GM12878 (cell line): ENCODE measurements at regions not wholly inside any gene's neighbourhood (a gene's known extent, or its start where the extent isn't known, plus 50 kb on each side); places are given as distances from the start of the nearest gene placed in this dataset.

Source experiments
- ATAC-seq: fragments of 200-7000 bp; cut with Tn5 transposase; 3 replicates; pipeline ENCODE4 v1.9.1; 2020; ENCODE audit warnings: mild to moderate bottlenecking, moderate library complexity
- BruUV-seq: library from RNA; stranded (reverse); fragments of 400-500 nt; replicated peaks from 2 replicates; lab custom pipeline; 2021; lab: Mats Ljungman, UMichigan
- CTCF ChIA-PET: fragments of 300-600 bp; sonication (Branson Sonifier 250); formaldehyde crosslinking; extraction: SDS; loops from one replicate; lab custom pipeline; 2021; ENCODE audit warnings: inconsistent platforms; lab: Yijun Ruan, JAX
- POLR2A ChIA-PET: fragments of 350-600 bp; formaldehyde crosslinking; extraction: SDS; loops from one replicate; lab custom pipeline; 2021; ENCODE audit warnings: inconsistent platforms; lab: Charles Lee
- RAD21 ChIA-PET: fragments of 300-600 bp; sonication (Branson Sonifier 250); formaldehyde crosslinking; loops from one replicate; lab custom pipeline; 2023; ENCODE audit warnings: antibody characterized with exemption; ENCODE audit not compliant: unreplicated experiment; lab: Charles Lee
- SMC1A ChIA-PET: fragments of 300-600 bp; sonication (Branson Sonifier 250); formaldehyde crosslinking; loops from one replicate; lab custom pipeline; 2023; ENCODE audit not compliant: unreplicated experiment, uncharacterized antibody; lab: Charles Lee
- DNase-seq: peaks from one replicate; pipeline ENCODE4 v3.0.0-alpha.2; 2011; ENCODE audit warnings: low read depth, low spot score
- FAIRE-seq: peaks from 3 replicates; lab custom pipeline; 2011; peaks lifted over from hg19 to GRCh38; lab: Jason Lieb, UNC
- H2AFZ ChIP-seq: 2 replicates; pipeline ENCODE4 v1.6.0; 2011; ENCODE audit warnings: low read depth, low read length, control low read depth; ENCODE audit not compliant: control insufficient read depth
- H3K27ac ChIP-seq: 2 replicates; pipeline ENCODE4 v1.5.1; 2011; ENCODE audit warnings: control low read depth; ENCODE audit not compliant: control insufficient read depth, insufficient read depth
- H3K27me3 ChIP-seq, 2 experiments: replicated peaks in 1 of 2; 2 replicates each; pipeline versions ENCODE4 v1.6.0 to v1.6.1; 2011; ENCODE audit warnings: low read length in 1 of 2; ENCODE audit not compliant: control insufficient read depth in 2 of 2, insufficient read depth in 2 of 2
- H3K36me3 ChIP-seq, 2 experiments: 2 replicates each; pipeline ENCODE4 v1.5.1; 2011; ENCODE audit warnings: low read length in 1 of 2; ENCODE audit not compliant: control insufficient read depth in 2 of 2, insufficient read depth in 2 of 2
- H3K4me1 ChIP-seq: 2 replicates; pipeline ENCODE4 v1.6.1; 2011; ENCODE audit warnings: mild to moderate bottlenecking, low read length, moderate library complexity, mixed read lengths; ENCODE audit not compliant: control insufficient read depth, insufficient read depth
- H3K4me2 ChIP-seq: 2 replicates; pipeline ENCODE4 v1.6.0; 2011; ENCODE audit warnings: control low read depth; ENCODE audit not compliant: control insufficient read depth, insufficient read depth
- H3K4me3 ChIP-seq: fragments of 200-600 bp; sonication (generic); 2 replicates; pipeline ENCODE4 v1.5.1; 2016
- H3K79me2 ChIP-seq: 2 replicates; pipeline ENCODE4 v1.6.0; 2011; ENCODE audit warnings: low read length; ENCODE audit not compliant: control insufficient read depth, insufficient read depth
- H3K9ac ChIP-seq: 2 replicates; pipeline ENCODE4 v1.8.0; 2011; ENCODE audit warnings: low read length, control low read depth, mixed read lengths; ENCODE audit not compliant: control insufficient read depth, insufficient read depth
- H3K9me3 ChIP-seq: replicated peaks from 3 replicates; pipeline ENCODE4 v1.5.1; 2011; ENCODE audit warnings: mild to moderate bottlenecking, low read length; ENCODE audit not compliant: control insufficient read depth, insufficient read depth
- H4K20me1 ChIP-seq: 2 replicates; pipeline ENCODE4 v1.6.0; 2011; ENCODE audit not compliant: control insufficient read depth, insufficient read depth
- BCL11A ChIP-seq: IDR thresholded peaks from 2 replicates; pipeline ENCODE4 v1.6.1; 2011; ENCODE audit warnings: low read depth, low read length
- EZH2 ChIP-seq: IDR thresholded peaks from 2 replicates; pipeline ENCODE4 v1.6.1; 2012; ENCODE audit warnings: low read depth, mild to moderate bottlenecking, control low read depth, inconsistent platforms, low read length, borderline replicate concordance; ENCODE audit not compliant: control insufficient read depth
- RAD21 ChIP-seq: IDR thresholded peaks from 2 replicates; pipeline ENCODE4 v1.6.1; 2011; ENCODE audit warnings: mild to moderate bottlenecking, low read depth, low read length, moderate library complexity; ENCODE audit not compliant: insufficient read depth
- SPI1 ChIP-seq: IDR thresholded peaks from 2 replicates; pipeline ENCODE4 v1.6.1; 2011; ENCODE audit warnings: low read depth, mild to moderate bottlenecking, low read length, moderate library complexity, borderline replicate concordance; ENCODE audit not compliant: insufficient read depth
- SUPT20H ChIP-seq: IDR thresholded peaks from 2 replicates; pipeline ENCODE4 v1.6.1; 2011; ENCODE audit warnings: low read depth, mild to moderate bottlenecking, low read length, moderate library complexity, borderline replicate concordance; ENCODE audit not compliant: control insufficient read depth
- TCF3 ChIP-seq: IDR thresholded peaks from 2 replicates; pipeline ENCODE4 v1.6.1; 2012; ENCODE audit warnings: low read depth, mild to moderate bottlenecking, low read length, borderline replicate concordance; ENCODE audit not compliant: insufficient read depth
- WRNIP1 ChIP-seq: IDR thresholded peaks from 2 replicates; pipeline ENCODE4 v1.6.1; 2011; ENCODE audit warnings: low read depth, low read length, improper control_type of control experiment, borderline replicate concordance
- whole genome bisulfite sequencing: methylation state at CpG from one replicate; pipeline ENCODE4 v1.1.6; 2016; ENCODE audit warnings: low lambda C conversion rate; ENCODE audit not compliant: insufficient replicate concordance, insufficient coverage; ENCODE audit errors: missing lambda C conversion rate; 5-methylcytosine and 5-hydroxymethylcytosine counted together
- in situ Hi-C: fragments of 300-500 bp; cut with MboI; formaldehyde crosslinking; loops from 9 replicates; pipeline ENCODE4 v1.14.3; 2018; ENCODE audit warnings: mixed read lengths
- intact Hi-C: fragments of 100-400 bp; cut with micrococcal nuclease; formaldehyde crosslinking; loops from one replicate; pipeline ENCODE4 v1.14.2; 2022; ENCODE audit not compliant: unreplicated experiment
- TF ChIP-seq, protein P1 (sequence below): fragments of 450-650 bp; IDR thresholded peaks from 2 replicates; pipeline ENCODE4 v1.6.1; 2016; ENCODE audit warnings: mild to moderate bottlenecking, moderate library complexity, borderline replicate concordance
- TF ChIP-seq, protein P2 (sequence below): fragments of 150-350 bp; IDR thresholded peaks from 2 replicates; pipeline ENCODE4 v1.6.1; 2016; ENCODE audit warnings: low read depth, low read length

DNA sequence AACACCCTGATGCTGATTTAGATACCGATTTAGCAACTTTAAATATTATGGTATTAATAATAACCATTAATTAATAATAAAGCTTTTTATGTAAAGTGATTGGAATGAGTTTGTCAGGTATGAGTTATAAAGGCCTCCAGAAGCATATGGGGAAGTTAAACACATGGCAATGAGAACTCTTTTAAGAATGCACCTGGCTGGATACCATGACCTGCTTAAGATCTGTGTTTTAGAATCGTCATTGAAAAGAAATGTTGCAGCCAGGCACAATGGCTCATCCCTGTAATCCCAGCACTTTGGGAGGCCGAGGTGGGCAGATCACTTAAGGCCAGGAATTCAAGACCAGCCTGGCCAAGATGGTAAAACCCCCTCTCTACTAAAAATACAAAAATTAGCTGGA, 197.5 kb downstream of the SOX4 start:
- ChIA-PET RAD21 (no interaction called here), CTCF (no interaction called here), POLR2A (no interaction called here), SMC1A (interaction anchor here (0.7 to 1.3 kb wide), 3 partner anchors 11 to 474 kb away, joined by 3 to 4 read pairs (median 3); no protein-coding TSS in a partner anchor)
- Histone ChIP-seq H3K4me2 (no peak overlapping the region), H3K27ac (no peak overlapping the region), H2AFZ (no peak overlapping the region), H4K20me1 (no peaks in the 10 kb centered on the region), H3K4me3 (no peak overlapping the region), H3K79me2 (no peaks in the 10 kb centered on the region), H3K4me1 (no peaks in the 10 kb centered on the region), H3K9me3 (no peaks in the 10 kb centered on the region), H3K36me3 (no peaks in the 10 kb centered on the region), H3K27me3 (no peaks in the 10 kb centered on the region), H3K9ac (no peak overlapping the region)
- no peak for TF ChIP-seq WRNIP1
- TF ChIP-seq EZH2 = no peak
- intact Hi-C loops = no loop called here
- BruUV-seq = no TSS peak
- ATAC-seq = no peak
- 16% methylated on average over 3 of the region's 3 CpGs for WGBS
- no peak for FAIRE-seq
- no peak for DNase-seq
- in situ Hi-C loops = no loop called here

DNA sequence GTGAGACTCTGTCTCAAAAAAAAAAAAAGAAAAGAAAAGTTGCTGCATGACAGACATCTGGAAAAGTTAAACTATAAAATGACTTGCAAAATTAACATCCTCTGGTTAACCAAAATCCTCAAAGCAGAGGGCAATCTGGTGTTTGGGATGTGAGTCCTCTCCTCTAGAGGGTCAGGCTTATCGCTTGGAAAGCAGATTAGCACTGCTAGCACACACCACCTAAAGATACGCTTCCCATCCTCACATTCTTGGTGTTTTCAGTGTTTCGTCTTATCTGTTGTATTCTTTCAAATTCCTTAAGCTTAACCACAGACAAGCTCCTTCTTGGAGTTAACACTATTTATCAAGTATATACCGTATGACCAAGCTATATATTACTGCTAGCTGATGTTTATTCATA, 198.0 kb downstream of the SOX4 start:
- Histone ChIP-seq H3K79me2 (no peaks in the 10 kb centered on the region), H3K27me3 (no peaks in the 10 kb centered on the region), H3K4me1 (no peaks in the 10 kb centered on the region), H3K27ac (no peak overlapping the region), H3K36me3 (no peaks in the 10 kb centered on the region), H3K4me3 (no peak overlapping the region), H2AFZ (no peak overlapping the region), H3K9ac (no peak overlapping the region), H3K4me2 (no peak overlapping the region), H3K9me3 (no peaks in the 10 kb centered on the region), H4K20me1 (no peaks in the 10 kb centered on the region)
- in situ Hi-C loops (no loop called here), intact Hi-C loops (no loop called here)
- ChIA-PET RAD21 (no interaction called here), POLR2A (no interaction called here), CTCF (no interaction called here), SMC1A (interaction anchor here (0.9 to 1.3 kb wide), 2 partner anchors 12 to 22 kb away, joined by 3 read pairs; no protein-coding TSS in a partner anchor)
- no TSS peak for BruUV-seq
- DNase-seq = no peak
- no peak for ATAC-seq
- 4% methylated on average over 4 of the region's 4 CpGs for WGBS
- no peak for FAIRE-seq
- TF ChIP-seq, protein P1, sequence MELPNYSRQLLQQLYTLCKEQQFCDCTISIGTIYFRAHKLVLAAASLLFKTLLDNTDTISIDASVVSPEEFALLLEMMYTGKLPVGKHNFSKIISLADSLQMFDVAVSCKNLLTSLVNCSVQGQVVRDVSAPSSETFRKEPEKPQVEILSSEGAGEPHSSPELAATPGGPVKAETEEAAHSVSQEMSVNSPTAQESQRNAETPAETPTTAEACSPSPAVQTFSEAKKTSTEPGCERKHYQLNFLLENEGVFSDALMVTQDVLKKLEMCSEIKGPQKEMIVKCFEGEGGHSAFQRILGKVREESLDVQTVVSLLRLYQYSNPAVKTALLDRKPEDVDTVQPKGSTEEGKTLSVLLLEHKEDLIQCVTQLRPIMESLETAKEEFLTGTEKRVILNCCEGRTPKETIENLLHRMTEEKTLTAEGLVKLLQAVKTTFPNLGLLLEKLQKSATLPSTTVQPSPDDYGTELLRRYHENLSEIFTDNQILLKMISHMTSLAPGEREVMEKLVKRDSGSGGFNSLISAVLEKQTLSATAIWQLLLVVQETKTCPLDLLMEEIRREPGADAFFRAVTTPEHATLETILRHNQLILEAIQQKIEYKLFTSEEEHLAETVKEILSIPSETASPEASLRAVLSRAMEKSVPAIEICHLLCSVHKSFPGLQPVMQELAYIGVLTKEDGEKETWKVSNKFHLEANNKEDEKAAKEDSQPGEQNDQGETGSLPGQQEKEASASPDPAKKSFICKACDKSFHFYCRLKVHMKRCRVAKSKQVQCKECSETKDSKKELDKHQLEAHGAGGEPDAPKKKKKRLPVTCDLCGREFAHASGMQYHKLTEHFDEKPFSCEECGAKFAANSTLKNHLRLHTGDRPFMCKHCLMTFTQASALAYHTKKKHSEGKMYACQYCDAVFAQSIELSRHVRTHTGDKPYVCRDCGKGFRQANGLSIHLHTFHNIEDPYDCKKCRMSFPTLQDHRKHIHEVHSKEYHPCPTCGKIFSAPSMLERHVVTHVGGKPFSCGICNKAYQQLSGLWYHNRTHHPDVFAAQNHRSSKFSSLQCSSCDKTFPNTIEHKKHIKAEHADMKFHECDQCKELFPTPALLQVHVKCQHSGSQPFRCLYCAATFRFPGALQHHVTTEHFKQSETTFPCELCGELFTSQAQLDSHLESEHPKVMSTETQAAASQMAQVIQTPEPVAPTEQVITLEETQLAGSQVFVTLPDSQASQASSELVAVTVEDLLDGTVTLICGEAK = no peak
- TF ChIP-seq TCF3 = no peak
- TF ChIP-seq, protein P2, sequence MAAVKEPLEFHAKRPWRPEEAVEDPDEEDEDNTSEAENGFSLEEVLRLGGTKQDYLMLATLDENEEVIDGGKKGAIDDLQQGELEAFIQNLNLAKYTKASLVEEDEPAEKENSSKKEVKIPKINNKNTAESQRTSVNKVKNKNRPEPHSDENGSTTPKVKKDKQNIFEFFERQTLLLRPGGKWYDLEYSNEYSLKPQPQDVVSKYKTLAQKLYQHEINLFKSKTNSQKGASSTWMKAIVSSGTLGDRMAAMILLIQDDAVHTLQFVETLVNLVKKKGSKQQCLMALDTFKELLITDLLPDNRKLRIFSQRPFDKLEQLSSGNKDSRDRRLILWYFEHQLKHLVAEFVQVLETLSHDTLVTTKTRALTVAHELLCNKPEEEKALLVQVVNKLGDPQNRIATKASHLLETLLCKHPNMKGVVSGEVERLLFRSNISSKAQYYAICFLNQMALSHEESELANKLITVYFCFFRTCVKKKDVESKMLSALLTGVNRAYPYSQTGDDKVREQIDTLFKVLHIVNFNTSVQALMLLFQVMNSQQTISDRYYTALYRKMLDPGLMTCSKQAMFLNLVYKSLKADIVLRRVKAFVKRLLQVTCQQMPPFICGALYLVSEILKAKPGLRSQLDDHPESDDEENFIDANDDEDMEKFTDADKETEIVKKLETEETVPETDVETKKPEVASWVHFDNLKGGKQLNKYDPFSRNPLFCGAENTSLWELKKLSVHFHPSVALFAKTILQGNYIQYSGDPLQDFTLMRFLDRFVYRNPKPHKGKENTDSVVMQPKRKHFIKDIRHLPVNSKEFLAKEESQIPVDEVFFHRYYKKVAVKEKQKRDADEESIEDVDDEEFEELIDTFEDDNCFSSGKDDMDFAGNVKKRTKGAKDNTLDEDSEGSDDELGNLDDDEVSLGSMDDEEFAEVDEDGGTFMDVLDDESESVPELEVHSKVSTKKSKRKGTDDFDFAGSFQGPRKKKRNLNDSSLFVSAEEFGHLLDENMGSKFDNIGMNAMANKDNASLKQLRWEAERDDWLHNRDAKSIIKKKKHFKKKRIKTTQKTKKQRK = no peak
- no peak for TF ChIP-seq SPI1
- TF ChIP-seq BCL11A = no peak
- no peak for TF ChIP-seq RAD21
- no peak for TF ChIP-seq SUPT20H
